Keratinocyte (primary cell): ENCODE measurements at regions not wholly inside any gene's neighbourhood (a gene's known extent, or its start where the extent isn't known, plus 50 kb on each side); places are given as distances from the start of the nearest gene placed in this dataset.

ENCODE experiments used
- DNase-seq: peaks from one replicate; pipeline ENCODE4 v3.0.0-alpha.2; 2011; ENCODE audit warnings: low read depth, missing footprints, low spot score
- FAIRE-seq: peaks from 2 replicates; lab custom pipeline; 2011; peaks lifted over from hg19 to GRCh38; lab: Jason Lieb, UNC
- H2AFZ ChIP-seq: 2 replicates; pipeline ENCODE4 v1.6.0; 2012; ENCODE audit warnings: low read length, control low read depth, inconsistent platforms; ENCODE audit not compliant: control insufficient read depth
- H3K27ac ChIP-seq: 2 replicates; pipeline ENCODE4 v1.5.1; 2011; ENCODE audit warnings: low read length; ENCODE audit not compliant: control insufficient read depth, insufficient read depth
- H3K27me3 ChIP-seq: 3 replicates; pipeline ENCODE4 v1.6.0; 2011; ENCODE audit warnings: low read length; ENCODE audit not compliant: control insufficient read depth, insufficient read depth; ENCODE audit errors: extremely low read depth
- H3K36me3 ChIP-seq, 2 experiments: 2 replicates in 1 of 2; 3 replicates in 1 of 2; pipeline ENCODE4 v1.5.1; 2011; ENCODE audit warnings: low read length in 2 of 2, mild to moderate bottlenecking in 1 of 2; ENCODE audit not compliant: control insufficient read depth in 2 of 2, insufficient read depth in 2 of 2; ENCODE audit errors: extremely low read depth in 1 of 2
- H3K4me1 ChIP-seq: 3 replicates; pipeline ENCODE4 v1.5.1; 2011; ENCODE audit warnings: low read length; ENCODE audit not compliant: control insufficient read depth, insufficient read depth; ENCODE audit errors: extremely low read depth
- H3K4me2 ChIP-seq: 3 replicates; pipeline ENCODE4 v1.6.0; 2011; ENCODE audit warnings: low read depth, low read length; ENCODE audit not compliant: control insufficient read depth, insufficient read depth; ENCODE audit errors: extremely low read depth
- H3K4me3 ChIP-seq, 3 experiments: fragments of 200-600 bp in 1 of 3; sonication (generic) in 1 of 3; 2 replicates in 2 of 3; 3 replicates in 1 of 3; pipeline ENCODE4 v1.5.1; 2011 to 2016; ENCODE audit warnings: low read length in 3 of 3, mild to moderate bottlenecking in 3 of 3, control low read depth in 2 of 3, inconsistent platforms in 1 of 3, low read depth in 1 of 3, mixed read lengths in 1 of 3, mixed run types in 1 of 3, moderate library complexity in 1 of 3; ENCODE audit not compliant: control insufficient read depth in 2 of 3, insufficient read depth in 2 of 3; ENCODE audit errors: extremely low read depth in 1 of 3
- H3K79me2 ChIP-seq: 2 replicates; pipeline ENCODE4 v1.6.0; 2012; ENCODE audit warnings: low read length; ENCODE audit not compliant: control insufficient read depth, insufficient read depth
- H3K9ac ChIP-seq: 3 replicates; pipeline ENCODE4 v1.6.0; 2011; ENCODE audit warnings: low read length; ENCODE audit not compliant: control insufficient read depth, insufficient read depth; ENCODE audit errors: extremely low read depth
- H3K9me1 ChIP-seq: 3 replicates; pipeline ENCODE4 v1.6.0; 2011; ENCODE audit warnings: low read length; ENCODE audit not compliant: control insufficient read depth, insufficient read depth; ENCODE audit errors: extremely low read depth
- H3K9me3 ChIP-seq: 2 replicates; pipeline ENCODE4 v1.5.1; 2012; ENCODE audit warnings: low read depth, low read length; ENCODE audit not compliant: control insufficient read depth
- H4K20me1 ChIP-seq: 3 replicates; pipeline ENCODE4 v1.6.0; 2011; ENCODE audit warnings: low read length; ENCODE audit not compliant: control insufficient read depth, insufficient read depth; ENCODE audit errors: extremely low read depth
- CTCF ChIP-seq, 3 experiments: IDR thresholded peaks in 1 of 3; conservative IDR thresholded peaks in 1 of 3; optimal IDR thresholded peaks in 1 of 3; 2 replicates in 2 of 3; 3 replicates in 1 of 3; pipeline versions ENCODE3 to v1.5.1; 2011; ENCODE audit warnings: low read length in 3 of 3, mild to moderate bottlenecking in 3 of 3, moderate library complexity in 2 of 3, control low read depth in 1 of 3, inconsistent platforms in 1 of 3; ENCODE audit not compliant: insufficient read depth in 2 of 3; ENCODE audit errors: extremely low read depth in 1 of 3
- EZH2 ChIP-seq: IDR thresholded peaks from one replicate; pipeline ENCODE4 v1.6.1; 2012; ENCODE audit warnings: inconsistent platforms, mild to moderate bottlenecking, low read length, moderate library complexity
- dilution Hi-C: fragments of 300-500 bp; cut with MboI; formaldehyde crosslinking; loops from one replicate; pipeline ENCODE4 v1.7.0; 2020; ENCODE audit warnings: low sequenced_read_pairs; ENCODE audit not compliant: extremely low pct_ligation_motif_present

DNA sequence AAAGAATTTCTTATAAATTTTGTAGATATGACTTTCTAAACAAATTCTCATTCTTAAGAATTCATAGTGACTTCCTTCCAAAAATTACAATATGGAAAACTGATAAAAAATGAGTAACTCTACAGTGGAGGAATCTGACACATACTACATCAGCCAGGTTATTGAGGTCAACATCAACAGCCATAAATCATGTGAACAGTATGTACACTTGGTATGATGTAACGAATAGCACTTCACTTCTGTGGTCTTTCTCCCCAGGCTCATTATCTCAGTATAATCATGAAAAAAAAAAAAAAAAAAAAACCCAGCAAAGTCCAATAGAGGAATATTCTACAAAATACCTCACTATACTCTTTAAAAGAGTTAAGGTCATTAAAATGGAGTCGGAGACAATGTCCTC, 111.2 kb upstream of the SUCLG2 start:
- Histone ChIP-seq H4K20me1 (no peaks in the 10 kb centered on the region), H3K9me1 (no peaks in the 10 kb centered on the region), H3K4me2 (no peak overlapping the region), H3K27ac (no peak overlapping the region), H3K4me3 (no peak overlapping the region), H3K9me3 (no peaks in the 10 kb centered on the region), H2AFZ (no peak overlapping the region), H3K36me3 (no peaks in the 10 kb centered on the region), H3K27me3 (no peaks in the 10 kb centered on the region), H3K9ac (no peak overlapping the region), H3K4me1 (no peaks in the 10 kb centered on the region), H3K79me2 (no peaks in the 10 kb centered on the region)
- dilution Hi-C loops = no loop called here
- TF ChIP-seq EZH2 (no peak), CTCF (optimal IDR thresholded peaks at IDR 0.05 in 1 of 3, IDR thresholded peaks at IDR 0.05 in 1 of 3, conservative IDR thresholded peaks at IDR 0.05 in 1 of 3; ENCODE audit: extremely low read depth in 1 of 3, insufficient read depth in 2 of 3, low read length in 3 of 3) (no peak)
- no peak for DNase-seq
- FAIRE-seq = no peak

DNA sequence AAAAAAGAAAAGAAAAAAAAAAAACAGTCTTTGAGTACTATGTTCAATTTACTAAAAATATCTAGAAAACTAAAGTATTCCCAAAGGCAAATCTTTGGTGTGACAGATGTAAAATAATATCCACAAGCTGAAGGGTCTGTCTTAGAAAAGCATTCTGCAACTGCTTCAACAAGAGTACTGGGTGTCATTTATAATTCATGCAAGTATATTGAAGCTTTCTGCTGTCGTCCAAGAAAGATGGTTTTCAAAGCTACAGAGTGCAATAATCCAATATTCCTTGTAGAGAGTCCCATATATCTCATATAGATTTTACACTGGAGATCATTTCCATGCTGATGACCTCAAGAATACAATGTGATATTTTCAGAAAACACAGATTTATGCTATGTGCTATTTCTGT, 90.9 kb upstream of the SUCLG2 start:
- H3K9me1 ChIP-seq = no peaks in the 10 kb centered on the region
- no peaks in the 10 kb centered on the region for H4K20me1 ChIP-seq
- H3K27me3 ChIP-seq = no peaks in the 10 kb centered on the region
- no peak overlapping the region for H3K9ac ChIP-seq
- H3K27ac ChIP-seq = no peak overlapping the region
- FAIRE-seq (no peak), DNase-seq (no peak)
- no peaks in the 10 kb centered on the region for H3K4me1 ChIP-seq
- H3K36me3 ChIP-seq = no peaks in the 10 kb centered on the region
- dilution Hi-C loops = no loop called here
- H3K9me3 ChIP-seq = no peaks in the 10 kb centered on the region
- H3K79me2 ChIP-seq = no peaks in the 10 kb centered on the region
- no peak overlapping the region for H2AFZ ChIP-seq
- H3K4me2 ChIP-seq = no peak overlapping the region
- H3K4me3 ChIP-seq = no peak overlapping the region
- TF ChIP-seq EZH2 = no peak
- TF ChIP-seq CTCF (optimal IDR thresholded peaks at IDR 0.05 in 1 of 3, IDR thresholded peaks at IDR 0.05 in 1 of 3, conservative IDR thresholded peaks at IDR 0.05 in 1 of 3; ENCODE audit: extremely low read depth in 1 of 3, insufficient read depth in 2 of 3, low read length in 3 of 3) = no peak
